Astrocyte of the spinal cord (primary cell): ENCODE measurements at regions not wholly inside any gene's neighbourhood (a gene's known extent, or its start where the extent isn't known, plus 50 kb on each side); places are given as distances from the start of the nearest gene placed in this dataset.

Experiments
- DNase-seq: peaks from one replicate; pipeline ENCODE4 v3.0.0; 2011; ENCODE audit warnings: low read depth, low spot score
- H3K4me3 ChIP-seq: 2 replicates; pipeline ENCODE4 v1.5.1; 2011; ENCODE audit warnings: low read depth, mild to moderate bottlenecking, low read length, moderate library complexity
- in situ Hi-C: cut with HindIII; loops from 2 replicates; pipeline ENCODE4 v1.10.0; 2017; ENCODE audit warnings: low sequenced_read_pairs
- TF ChIP-seq, protein P1 (sequence below): IDR thresholded peaks from 2 replicates; pipeline ENCODE4 v1.5.1; 2012; ENCODE audit warnings: low read depth, mild to moderate bottlenecking, low read length, inconsistent platforms

- H3K4me3 ChIP-seq, result no peak overlapping the region
- DNase-seq, result no peak
- TF ChIP-seq, protein P1, sequence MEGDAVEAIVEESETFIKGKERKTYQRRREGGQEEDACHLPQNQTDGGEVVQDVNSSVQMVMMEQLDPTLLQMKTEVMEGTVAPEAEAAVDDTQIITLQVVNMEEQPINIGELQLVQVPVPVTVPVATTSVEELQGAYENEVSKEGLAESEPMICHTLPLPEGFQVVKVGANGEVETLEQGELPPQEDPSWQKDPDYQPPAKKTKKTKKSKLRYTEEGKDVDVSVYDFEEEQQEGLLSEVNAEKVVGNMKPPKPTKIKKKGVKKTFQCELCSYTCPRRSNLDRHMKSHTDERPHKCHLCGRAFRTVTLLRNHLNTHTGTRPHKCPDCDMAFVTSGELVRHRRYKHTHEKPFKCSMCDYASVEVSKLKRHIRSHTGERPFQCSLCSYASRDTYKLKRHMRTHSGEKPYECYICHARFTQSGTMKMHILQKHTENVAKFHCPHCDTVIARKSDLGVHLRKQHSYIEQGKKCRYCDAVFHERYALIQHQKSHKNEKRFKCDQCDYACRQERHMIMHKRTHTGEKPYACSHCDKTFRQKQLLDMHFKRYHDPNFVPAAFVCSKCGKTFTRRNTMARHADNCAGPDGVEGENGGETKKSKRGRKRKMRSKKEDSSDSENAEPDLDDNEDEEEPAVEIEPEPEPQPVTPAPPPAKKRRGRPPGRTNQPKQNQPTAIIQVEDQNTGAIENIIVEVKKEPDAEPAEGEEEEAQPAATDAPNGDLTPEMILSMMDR, result no peak
- in situ Hi-C loops, result no loop called here
These were observed 604.7 kb upstream of the CITED2 start for GRCh38 chr6:139979021-139979725.

DNA sequence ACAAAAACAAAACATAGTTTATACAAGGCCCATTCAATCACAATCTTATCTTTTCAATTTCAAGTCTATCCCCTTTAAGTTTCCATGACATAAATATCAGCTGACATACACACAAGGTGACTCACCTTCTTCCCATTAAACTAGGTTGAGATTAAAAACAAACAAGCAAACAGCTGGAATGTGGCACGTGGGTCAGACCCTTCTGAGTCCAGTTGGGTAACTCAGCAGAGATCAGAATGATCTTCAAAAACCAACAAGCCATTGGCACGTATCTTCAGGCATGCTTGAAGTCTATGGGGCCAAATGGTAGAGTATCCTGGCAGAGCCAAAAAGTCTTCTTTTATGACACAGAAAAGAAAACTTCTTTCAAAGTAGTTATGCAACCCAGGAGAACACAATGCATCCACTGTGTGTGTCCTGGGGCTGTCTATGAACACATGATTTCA is 603.5 kb upstream of the CITED2 start:
- in situ Hi-C loops, result no loop called here
- H3K4me3 ChIP-seq, result no peak overlapping the region
- TF ChIP-seq, protein P1, result no peak
- peak; percentile 57 for DNase-seq

- in situ Hi-C loops, result no loop called here
- TF ChIP-seq, protein P1, result no peak
- H3K4me3 ChIP-seq, result no peak overlapping the region
- DNase-seq, result peak; percentile 88
These were observed 599.4 kb upstream of the CITED2 start for GRCh38 chr6:139973669-139974344.

DNA sequence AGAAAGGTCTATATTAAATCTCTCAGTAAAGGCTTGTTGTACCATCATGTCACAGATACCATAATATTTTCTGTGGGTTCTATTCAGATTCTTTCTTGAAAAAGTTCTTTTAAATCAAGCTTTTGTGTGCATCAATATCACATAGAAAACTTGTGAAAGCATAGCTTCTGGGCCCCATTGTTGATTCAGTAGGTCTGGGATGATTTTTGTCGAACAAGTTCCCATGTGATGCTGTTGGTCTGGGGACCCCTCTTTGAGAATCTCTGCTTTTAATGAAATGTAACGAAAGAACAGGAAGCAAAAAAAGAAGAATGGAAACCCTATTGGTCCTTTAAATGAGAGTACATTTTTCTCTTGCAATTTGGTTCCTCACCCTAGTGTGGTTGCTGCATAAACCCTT is 597.7 kb upstream of the CITED2 start:
- no peak overlapping the region for H3K4me3 ChIP-seq
- DNase-seq, result no peak
- TF ChIP-seq, protein P1, result no peak
- in situ Hi-C loops, result no loop called here

DNA sequence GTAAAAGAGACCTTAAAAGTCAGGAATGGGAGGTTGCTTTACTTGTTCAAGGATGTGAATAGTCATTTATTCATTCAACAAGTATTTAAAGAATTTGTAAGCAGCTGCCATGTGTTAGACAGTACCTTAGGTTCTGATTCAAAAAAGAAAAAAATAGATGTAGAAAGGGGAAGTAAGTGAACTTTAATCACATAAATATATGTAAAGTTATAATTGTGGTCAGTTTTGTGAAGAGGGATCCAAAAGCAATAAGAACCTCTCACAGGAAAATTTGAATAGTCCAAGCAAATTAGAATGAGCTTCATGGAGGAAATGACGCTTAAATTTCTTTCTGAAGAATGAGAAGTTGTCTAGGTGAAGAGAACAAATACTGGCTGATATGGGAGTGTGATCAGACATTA is 596.1 kb upstream of the CITED2 start:
- in situ Hi-C loops, result no loop called here
- TF ChIP-seq, protein P1, result no peak
- DNase-seq, result peak; percentile 65
- H3K4me3 ChIP-seq, result no peak overlapping the region

DNA sequence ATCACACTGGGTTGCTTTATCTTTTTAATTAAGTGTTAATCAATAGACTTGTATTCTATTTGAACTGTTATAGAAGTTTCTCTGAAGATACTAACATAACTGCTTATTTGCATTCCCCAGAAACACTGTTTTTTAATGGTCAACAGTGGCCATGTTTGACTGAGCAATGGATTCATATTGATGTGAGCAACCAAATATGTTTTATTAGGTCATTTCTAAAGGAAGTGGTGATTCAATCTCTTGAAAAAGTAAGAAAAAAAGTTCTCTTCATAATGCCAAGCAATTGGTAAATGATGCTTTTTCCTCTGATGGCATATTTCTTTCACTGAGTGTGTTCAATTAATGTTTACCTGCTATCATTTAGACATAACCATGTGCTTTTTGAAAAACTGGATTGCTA is 593.0 kb upstream of the CITED2 start:
- in situ Hi-C loops, result no loop called here
- H3K4me3 ChIP-seq, result no peak overlapping the region
- TF ChIP-seq, protein P1, result no peak
- peak; percentile 18 for DNase-seq
